H1 (cell line): ENCODE measurements at regions not wholly inside any gene's neighbourhood (a gene's known extent, or its start where the extent isn't known, plus 50 kb on each side); places are given as distances from the start of the nearest gene placed in this dataset.

ENCODE experiments used
- CTCF ChIA-PET: fragments of 300-600 bp; sonication (Branson Sonifier 250); formaldehyde crosslinking; loops from one replicate; lab custom pipeline; 2021; ENCODE audit not compliant: partially characterized antibody; lab: Charles Lee
- POLR2A ChIA-PET: fragments of 300-600 bp; sonication (Branson Sonifier 250); formaldehyde crosslinking; loops from one replicate; lab custom pipeline; 2021; ENCODE audit warnings: inconsistent platforms; ENCODE audit not compliant: partially characterized antibody; lab: Charles Lee
- DNase-seq, 2 experiments: peaks; one replicate each; pipeline versions ENCODE4 v3.0.0 to v3.0.0-alpha.2; 2010 to 2022; ENCODE audit warnings: low spot score in 2 of 2, low read depth in 1 of 2, mixed read lengths in 1 of 2
- FAIRE-seq: peaks from 2 replicates; lab custom pipeline; 2011; peaks lifted over from hg19 to GRCh38; lab: Jason Lieb, UNC
- H2AFZ ChIP-seq: 2 replicates; pipeline ENCODE4 v1.8.1; 2012; ENCODE audit warnings: low read length, inconsistent platforms
- H2AK5ac ChIP-seq: 2 replicates; pipeline ENCODE4 v1.6.1; 2013; ENCODE audit warnings: low read depth, low read length
- H2BK120ac ChIP-seq: replicated peaks from 2 replicates; pipeline ENCODE3; 2013; ENCODE audit warnings: low read depth, low read length, inconsistent platforms
- H2BK12ac ChIP-seq: 2 replicates; pipeline ENCODE4 v1.6.1; 2013; ENCODE audit warnings: low read depth, low read length
- H2BK15ac ChIP-seq: 2 replicates; pipeline ENCODE4 v1.6.1; 2013; ENCODE audit warnings: low read length
- H2BK20ac ChIP-seq: 2 replicates; pipeline ENCODE4 v1.6.1; 2013; ENCODE audit warnings: low read length
- H2BK5ac ChIP-seq: 2 replicates; pipeline ENCODE4 v1.6.1; 2013; ENCODE audit warnings: low read depth, low read length
- H3K14ac ChIP-seq: 2 replicates; pipeline ENCODE4 v1.6.1; 2013; ENCODE audit warnings: inconsistent platforms; ENCODE audit not compliant: insufficient read length
- H3K18ac ChIP-seq: 2 replicates; pipeline ENCODE4 v1.6.1; 2013; ENCODE audit warnings: low read length; ENCODE audit errors: extremely low read depth
- H3K23ac ChIP-seq: 2 replicates; pipeline ENCODE4 v1.6.1; 2013; ENCODE audit warnings: inconsistent platforms; ENCODE audit not compliant: insufficient read length
- H3K23me2 ChIP-seq: 2 replicates; pipeline ENCODE4 v1.6.1; 2013; ENCODE audit warnings: low read depth, low read length
- H3K27ac ChIP-seq: 2 replicates; pipeline ENCODE4 v1.6.1; 2011; ENCODE audit warnings: low read depth, low read length, inconsistent platforms
- H3K27me3 ChIP-seq, 4 experiments: replicated peaks in 1 of 4; 1 replicate in 1 of 4; 2 replicates in 3 of 4; pipeline versions ENCODE4 v1.6.1 to v1.8.1; 2011 to 2013; ENCODE audit warnings: low read length in 3 of 4, mild to moderate bottlenecking in 3 of 4, inconsistent platforms in 2 of 4, mixed read lengths in 2 of 4, moderate library complexity in 1 of 4; ENCODE audit not compliant: control insufficient read depth in 3 of 4, insufficient read depth in 3 of 4; ENCODE audit errors: extremely low read depth in 1 of 4
- H3K36me3 ChIP-seq, 4 experiments: 2 replicates each; pipeline versions ENCODE4 v1.6.1 to v1.8.1; 2011 to 2013; ENCODE audit warnings: mild to moderate bottlenecking in 4 of 4, low read length in 3 of 4, moderate library complexity in 2 of 4, control low read depth in 1 of 4, inconsistent platforms in 1 of 4; ENCODE audit not compliant: insufficient read depth in 4 of 4, control insufficient read depth in 2 of 4
- H3K4ac ChIP-seq: replicated peaks from 2 replicates; pipeline ENCODE3; 2013; ENCODE audit warnings: low read length, low read depth, mixed read lengths, inconsistent platforms; ENCODE audit not compliant: insufficient read length
- H3K4me1 ChIP-seq, 4 experiments: replicated peaks in 1 of 4; 1 replicate in 1 of 4; 2 replicates in 3 of 4; pipeline versions ENCODE4 v1.6.1 to v1.8.1; 2011 to 2013; ENCODE audit warnings: low read length in 3 of 4, inconsistent platforms in 2 of 4, mixed read lengths in 1 of 4; ENCODE audit not compliant: insufficient read depth in 4 of 4, control insufficient read depth in 3 of 4
- H3K4me2 ChIP-seq, 2 experiments: 2 replicates each; pipeline versions ENCODE4 v1.6.1 to v1.8.1; 2011 to 2013; ENCODE audit warnings: low read depth in 2 of 2, low read length in 2 of 2, control low read depth in 1 of 2, inconsistent platforms in 1 of 2, mild to moderate bottlenecking in 1 of 2; ENCODE audit not compliant: insufficient read depth in 1 of 2
- H3K4me3 ChIP-seq, 4 experiments: fragments of 200-600, 300-600 bp in 1 of 4; sonication (generic), shearing (Covaris generic), sonication (Bioruptor Twin) in 1 of 4; 2 replicates each; pipeline versions ENCODE4 v1.5.1 to v1.8.1; 2011 to 2016; ENCODE audit warnings: low read length in 4 of 4, low read depth in 3 of 4, control low read depth in 2 of 4, inconsistent platforms in 2 of 4, mild to moderate bottlenecking in 2 of 4, mixed read lengths in 1 of 4, moderate library complexity in 1 of 4; ENCODE audit not compliant: insufficient read depth in 2 of 4; ENCODE audit errors: extremely low read depth in 1 of 4
- H3K56ac ChIP-seq: replicated peaks from 2 replicates; pipeline ENCODE3; 2013; ENCODE audit warnings: low read depth, mild to moderate bottlenecking, mixed read lengths, low read length, inconsistent platforms; ENCODE audit not compliant: insufficient read length
- H3K79me1 ChIP-seq: 2 replicates; pipeline ENCODE4 v1.6.1; 2013; ENCODE audit warnings: low read depth, low read length, control low read depth
- H3K79me2 ChIP-seq, 2 experiments: 2 replicates each; pipeline versions ENCODE4 v1.6.1 to v1.8.1; 2012 to 2013; ENCODE audit warnings: low read length in 2 of 2, mild to moderate bottlenecking in 2 of 2, inconsistent platforms in 1 of 2; ENCODE audit not compliant: insufficient read depth in 2 of 2, control insufficient read depth in 1 of 2
- H3K9ac ChIP-seq, 4 experiments: replicated peaks in 1 of 4; 1 replicate in 1 of 4; 2 replicates in 3 of 4; pipeline versions ENCODE4 v1.6.1 to v1.8.1; 2011 to 2013; ENCODE audit warnings: low read depth in 3 of 4, low read length in 3 of 4, control low read depth in 2 of 4, mild to moderate bottlenecking in 2 of 4, moderate library complexity in 2 of 4, inconsistent platforms in 1 of 4; ENCODE audit errors: extremely low read depth in 1 of 4
- H3K9me3 ChIP-seq, 2 experiments: 2 replicates each; pipeline versions ENCODE4 v1.6.1 to v1.8.1; 2012 to 2013; ENCODE audit warnings: mild to moderate bottlenecking in 2 of 2, moderate library complexity in 2 of 2, control low read depth in 1 of 2, inconsistent platforms in 1 of 2, low read depth in 1 of 2, low read length in 1 of 2, mixed read lengths in 1 of 2; ENCODE audit not compliant: insufficient read depth in 2 of 2
- H4K20me1 ChIP-seq, 2 experiments: replicated peaks in 1 of 2; 2 replicates each; pipeline versions ENCODE3 to v1.8.1; 2011 to 2013; ENCODE audit warnings: inconsistent platforms in 2 of 2, low read length in 2 of 2, mild to moderate bottlenecking in 1 of 2; ENCODE audit not compliant: insufficient read depth in 2 of 2, control insufficient read depth in 1 of 2
- H4K5ac ChIP-seq: 2 replicates; pipeline ENCODE4 v1.6.1; 2013; ENCODE audit warnings: low read length, low read depth, mixed read lengths, inconsistent platforms; ENCODE audit not compliant: insufficient read length
- H4K8ac ChIP-seq: 2 replicates; pipeline ENCODE4 v1.8.0; 2013; ENCODE audit warnings: mild to moderate bottlenecking, moderate library complexity, low read length, inconsistent platforms; ENCODE audit not compliant: insufficient read depth; ENCODE audit errors: extremely low read depth
- H4K91ac ChIP-seq: replicated peaks from 2 replicates; pipeline ENCODE3; 2013; ENCODE audit warnings: low read length, mixed read lengths, inconsistent platforms; ENCODE audit not compliant: insufficient read length
- EP300 ChIP-seq, 2 experiments: IDR thresholded peaks; 1 replicate in 1 of 2; 2 replicates in 1 of 2; pipeline ENCODE4 v1.6.1; 2011 to 2012; ENCODE audit warnings: low read depth in 2 of 2, low read length in 2 of 2, mild to moderate bottlenecking in 2 of 2, borderline replicate concordance in 1 of 2, inconsistent platforms in 1 of 2, moderate library complexity in 1 of 2
- FOSL1 ChIP-seq: IDR thresholded peaks from 2 replicates; pipeline ENCODE4 v1.6.1; 2011; ENCODE audit warnings: mild to moderate bottlenecking, low read depth, low read length, moderate library complexity; ENCODE audit not compliant: insufficient read depth
- SP2 ChIP-seq: IDR thresholded peaks from 2 replicates; pipeline ENCODE4 v1.6.1; 2012; ENCODE audit warnings: mild to moderate bottlenecking, low read length, inconsistent platforms
- TCF12 ChIP-seq: IDR thresholded peaks from 2 replicates; pipeline ENCODE4 v1.6.1; 2011; ENCODE audit warnings: low read depth, mild to moderate bottlenecking, low read length
- WGBS, 2 experiments: shearing (Covaris generic) in 1 of 2; methylation state at CpG; one replicate each; pipeline versions ENCODE4 v1.1.6 to v1.1.7; 2013 to 2015; ENCODE audit warnings: low lambda C conversion rate in 2 of 2, mixed read lengths in 2 of 2, inconsistent platforms in 1 of 2, low coverage in 1 of 2, missing lambda C conversion rate in 1 of 2; ENCODE audit not compliant: insufficient replicate concordance in 2 of 2, insufficient coverage in 1 of 2, insufficient read length in 1 of 2; ENCODE audit errors: extremely low coverage in 1 of 2, missing lambda C conversion rate in 1 of 2; 5-methylcytosine and 5-hydroxymethylcytosine counted together

- Histone ChIP-seq H3K23ac (no peak overlapping the region), H2AFZ (no peak overlapping the region), H3K4me2 (no peak overlapping the region), H2BK5ac (no peak overlapping the region), H2AK5ac (no peak overlapping the region), H3K79me1 (no peaks in the 10 kb centered on the region), H2BK12ac (no peak overlapping the region), H3K14ac (no peak overlapping the region), H3K4ac (no peak overlapping the region), H3K79me2 (no peaks in the 10 kb centered on the region), H3K56ac (no peak overlapping the region), H2BK15ac (no peak overlapping the region), H3K9me3 (0 out of 4 replicates have a peak, but pooled peaks cover 0 to 3% of the 10 kb centered on the region in 2 experiments), H3K23me2 (no peaks in the 10 kb centered on the region), H3K4me1 (no peaks in the 10 kb centered on the region), H4K91ac (no peak overlapping the region), H3K36me3 (no peaks in the 10 kb centered on the region), H3K18ac (no peak overlapping the region), H2BK120ac (no peak overlapping the region), H4K8ac (no peak overlapping the region), H3K27me3 (no peaks in the 10 kb centered on the region), H3K27ac (no peak overlapping the region), H4K5ac (no peak overlapping the region), H3K4me3 (no peak overlapping the region), H3K9ac (no peak overlapping the region), H4K20me1 (no peaks in the 10 kb centered on the region), H2BK20ac (no peak overlapping the region)
- DNase-seq (no peak), FAIRE-seq (no peak)
- CTCF ChIA-PET: no interaction called here
- 94% methylated on average over 3 of the region's 3 CpGs; no CpG with 5 or more reads in 1 of the 2 experiments for WGBS, 2 experiments
- POLR2A ChIA-PET: no interaction called here
- TF ChIP-seq FOSL1 (no peak), EP300 (IDR thresholded peaks at IDR 0.05; ENCODE audit: borderline replicate concordance in 1 of 2, low read depth in 2 of 2, low read length in 2 of 2) (no peak), SP2 (no peak), TCF12 (no peak)
These were observed 851.0 kb downstream of the DIAPH3 start for GRCh38 chr13:59312776-59313175.
